HepG2 (cell line): ENCODE measurements at regions not wholly inside any gene's neighbourhood (a gene's known extent, or its start where the extent isn't known, plus 50 kb on each side); places are given as distances from the start of the nearest gene placed in this dataset.

Source experiments
- ATAC-seq: fragments of 200-7000 bp; cut with Tn5 transposase; 3 replicates; pipeline ENCODE4 v1.9.1; 2020; ENCODE audit warnings: mild to moderate bottlenecking, moderate library complexity
- BruUV-seq: library from RNA; stranded (reverse); fragments of 400-500 nt; replicated peaks from 2 replicates; lab custom pipeline; 2021; lab: Mats Ljungman, UMichigan
- CTCF ChIA-PET: fragments of 300-600 bp; formaldehyde crosslinking; extraction: SDS; loops from one replicate; lab custom pipeline; 2021; ENCODE audit warnings: low total read pairs, inconsistent platforms, low intra/inter-chr PET ratio; lab: Yijun Ruan, JAX
- POLR2A ChIA-PET: fragments of 350-600 bp; sonication (Branson Sonifier 250); formaldehyde crosslinking; loops from one replicate; lab custom pipeline; 2020; ENCODE audit warnings: antibody characterized with exemption, inconsistent platforms; lab: Yijun Ruan, JAX
- DNase-seq: peaks from one replicate; pipeline ENCODE4 v3.0.0-alpha.2; 2015; ENCODE audit warnings: low spot score
- FAIRE-seq: peaks from 3 replicates; lab custom pipeline; 2011; peaks lifted over from hg19 to GRCh38; lab: Jason Lieb, UNC
- H2AFZ ChIP-seq: one replicate; pipeline ENCODE4 v1.6.1; 2011; ENCODE audit warnings: low read length, inconsistent platforms
- H3K27ac ChIP-seq: fragments of 300-600 bp; 3 replicates; pipeline ENCODE4 v1.8.0; 2011; ENCODE audit warnings: mixed run types, mild to moderate bottlenecking, mixed read lengths, low read length, inconsistent platforms; ENCODE audit not compliant: insufficient read depth; ENCODE audit errors: extremely low read length
- H3K27me3 ChIP-seq, 2 experiments: fragments of 200-600 bp in 1 of 2; 2 replicates in 1 of 2; 3 replicates in 1 of 2; pipeline versions ENCODE4 v1.6.0 to v1.8.0; 2011; ENCODE audit warnings: low read length in 2 of 2, mild to moderate bottlenecking in 2 of 2, moderate library complexity in 2 of 2, inconsistent platforms in 1 of 2; ENCODE audit not compliant: insufficient read depth in 2 of 2, control insufficient read depth in 1 of 2
- H3K36me3 ChIP-seq, 2 experiments: fragments of 200-600 bp in 1 of 2; replicated peaks in 1 of 2; 2 replicates in 1 of 2; 3 replicates in 1 of 2; pipeline versions ENCODE4 v1.5.1 to v1.8.0; 2011; ENCODE audit warnings: low read length in 2 of 2, inconsistent platforms in 1 of 2; ENCODE audit not compliant: insufficient read depth in 2 of 2, control insufficient read depth in 1 of 2
- H3K4me1 ChIP-seq: 2 replicates; pipeline ENCODE4 v1.5.1; 2012; ENCODE audit warnings: low read length, inconsistent platforms; ENCODE audit not compliant: insufficient read depth
- H3K4me2 ChIP-seq: 2 replicates; pipeline ENCODE4 v1.6.0; 2011; ENCODE audit warnings: low read depth, low read length, inconsistent platforms
- H3K4me3 ChIP-seq, 3 experiments: fragments of 200-600 bp in 1 of 3; sonication (generic), shearing (Covaris generic) in 1 of 3; replicated peaks in 1 of 3; 2 replicates each; pipeline ENCODE4 v1.5.1; 2011 to 2016; ENCODE audit warnings: low read length in 3 of 3, inconsistent platforms in 2 of 3, low read depth in 2 of 3, mild to moderate bottlenecking in 2 of 3, control low read depth in 1 of 3, mixed read lengths in 1 of 3; ENCODE audit not compliant: insufficient read depth in 1 of 3
- H3K79me2 ChIP-seq: one replicate; pipeline ENCODE4 v1.6.1; 2011; ENCODE audit warnings: low read length, inconsistent platforms; ENCODE audit not compliant: insufficient read depth
- H3K9ac ChIP-seq: 2 replicates; pipeline ENCODE4 v1.6.0; 2011; ENCODE audit warnings: mild to moderate bottlenecking, low read depth, low read length, inconsistent platforms; ENCODE audit not compliant: insufficient read depth
- H3K9me3 ChIP-seq: 2 replicates; pipeline ENCODE4 v1.5.1; 2012; ENCODE audit warnings: mild to moderate bottlenecking, low read length
- H4K20me1 ChIP-seq: 2 replicates; pipeline ENCODE4 v1.6.0; 2011; ENCODE audit warnings: inconsistent platforms, mild to moderate bottlenecking, low read length, moderate library complexity; ENCODE audit not compliant: insufficient read depth
- SOX6 ChIP-seq, 2 experiments: fragments of 450-650 bp in 1 of 2; sonication (generic) in 1 of 2; formaldehyde crosslinking in 1 of 2; IDR thresholded peaks; 2 replicates each; pipeline versions ENCODE4 v1.4.0 to v1.6.1; 2017 to 2020; ENCODE audit warnings: antibody characterized with exemption in 1 of 2, mild to moderate bottlenecking in 1 of 2, missing genetic modification reagents in 1 of 2
- TMF1 ChIP-seq: sonication (generic); formaldehyde crosslinking; IDR thresholded peaks from 2 replicates; pipeline ENCODE4 v1.8.1; 2022; ENCODE audit warnings: low read depth, missing genetic modification reagents
- YY1 ChIP-seq: IDR thresholded peaks from 2 replicates; pipeline ENCODE4 v1.6.1; 2011; ENCODE audit warnings: low read length, low read depth, moderate library complexity, mild to moderate bottlenecking; ENCODE audit not compliant: insufficient read depth, insufficient replicate concordance
- ZFP91 ChIP-seq: sonication (generic); formaldehyde crosslinking; IDR thresholded peaks from 2 replicates; pipeline ENCODE4 v1.9.0; 2022; ENCODE audit warnings: missing genetic modification reagents, mild to moderate bottlenecking, borderline replicate concordance
- ZFX ChIP-seq: sonication (generic); formaldehyde crosslinking; IDR thresholded peaks from 2 replicates; pipeline ENCODE4 v1.4.0; 2020; ENCODE audit warnings: mild to moderate bottlenecking, low read depth, missing genetic modification reagents, moderate library complexity
- ZNF230 ChIP-seq: sonication (generic); formaldehyde crosslinking; IDR thresholded peaks from 2 replicates; pipeline ENCODE4 v1.4.0; 2020; ENCODE audit warnings: mild to moderate bottlenecking, missing genetic modification reagents
- ZNF891 ChIP-seq: sonication (generic); formaldehyde crosslinking; IDR thresholded peaks from 2 replicates; pipeline ENCODE4 v1.5.0; 2020; ENCODE audit warnings: mild to moderate bottlenecking, missing genetic modification reagents
- WGBS: methylation state at CpG from one replicate; pipeline ENCODE4 v1.1.6; 2017; ENCODE audit warnings: low lambda C conversion rate; 5-methylcytosine and 5-hydroxymethylcytosine counted together
- in situ Hi-C: cut with HindIII; loops from 2 replicates; pipeline ENCODE4 v1.10.0; 2017; ENCODE audit warnings: low pct_unique_long_range_greater_than_20kb; ENCODE audit not compliant: extremely low pct_ligation_motif_present
- intact Hi-C: fragments of 100-400 bp; cut with micrococcal nuclease; formaldehyde crosslinking; loops from one replicate; pipeline ENCODE4 v1.10.0; 2022; ENCODE audit not compliant: unreplicated experiment
- TF ChIP-seq, protein P1 (sequence below): sonication (generic); formaldehyde crosslinking; IDR thresholded peaks from 2 replicates; pipeline ENCODE4 v1.8.1; 2023; ENCODE audit warnings: mild to moderate bottlenecking, moderate library complexity, missing genetic modification reagents
- TF ChIP-seq, protein P2 (sequence below): sonication (generic); formaldehyde crosslinking; IDR thresholded peaks from 2 replicates; pipeline ENCODE4 v1.5.1; 2020; ENCODE audit warnings: mild to moderate bottlenecking, missing genetic modification reagents, moderate library complexity

DNA sequence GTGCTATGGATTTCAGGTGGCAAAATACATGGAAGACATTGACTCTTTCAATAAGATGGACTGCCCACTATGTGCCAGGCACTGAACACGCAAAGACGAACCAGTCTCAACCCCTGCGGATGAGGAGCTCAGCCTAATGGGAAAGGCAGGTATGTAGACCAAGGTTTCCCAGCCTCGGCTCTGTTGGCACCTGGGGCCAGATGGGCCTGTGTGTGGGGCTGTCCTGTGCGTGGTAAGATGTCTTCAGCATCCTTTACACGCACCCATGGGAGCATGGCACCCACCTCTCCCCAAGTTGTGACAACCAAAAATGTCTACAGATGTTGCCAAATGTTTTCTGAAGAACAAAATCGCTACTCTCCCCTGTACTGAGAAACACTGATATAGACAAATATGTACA, 82.6 kb upstream of the FOXQ1 start:
- H3K9me3 ChIP-seq, result no peaks in the 10 kb centered on the region
- in situ Hi-C loops (loop anchor here (5.0 kb wide), 1 partner anchor 33 kb away; no protein-coding TSS in a partner anchor), intact Hi-C loops (no loop called here)
- H3K4me3 ChIP-seq, result peak overlapping the region in 1 of 3 experiments; percentile 68; a peak in 1 of 6 replicates
- H4K20me1 ChIP-seq, result no peaks in the 10 kb centered on the region
- DNase-seq (no peak), ATAC-seq (no peak), FAIRE-seq (no peak)
- H3K27me3 ChIP-seq, result no peaks in the 10 kb centered on the region; a peak in 1 of 5 replicates
- POLR2A ChIA-PET, result interaction anchor here (1.1 to 10.5 kb wide), 13 partner anchors 14 to 328 kb away, joined by 3 to 431 read pairs (median 23); partner anchors contain the start of gene FOXQ1
- peaks cover 0 to 2% of the 10 kb centered on the region in 2 experiments; a peak in 2 of 5 replicates for H3K36me3 ChIP-seq
- 92% methylated on average over 7 of the region's 7 CpGs for WGBS
- TF ChIP-seq ZNF891 (CRISPR knock-in tag) (0 out of 2 replicates have a peak, but pooled peaks have one; percentile 33), TMF1 (0 out of 2 replicates have a peak, but pooled peaks have one; percentile 1), ZNF230 (CRISPR knock-in tag) (no peak), YY1 (peak; percentile 7), ZFX (CRISPR knock-in tag) (0 out of 2 replicates have a peak, but pooled peaks have one; percentile 20), SOX6 (IDR thresholded peaks at IDR 0.05) (no peak), SOX6 (CRISPR knock-in tag; IDR thresholded peaks at IDR 0.05) (no peak), ZFP91 (0 out of 2 replicates have a peak, but pooled peaks have one; percentile 32)
- TF ChIP-seq, protein P1, sequence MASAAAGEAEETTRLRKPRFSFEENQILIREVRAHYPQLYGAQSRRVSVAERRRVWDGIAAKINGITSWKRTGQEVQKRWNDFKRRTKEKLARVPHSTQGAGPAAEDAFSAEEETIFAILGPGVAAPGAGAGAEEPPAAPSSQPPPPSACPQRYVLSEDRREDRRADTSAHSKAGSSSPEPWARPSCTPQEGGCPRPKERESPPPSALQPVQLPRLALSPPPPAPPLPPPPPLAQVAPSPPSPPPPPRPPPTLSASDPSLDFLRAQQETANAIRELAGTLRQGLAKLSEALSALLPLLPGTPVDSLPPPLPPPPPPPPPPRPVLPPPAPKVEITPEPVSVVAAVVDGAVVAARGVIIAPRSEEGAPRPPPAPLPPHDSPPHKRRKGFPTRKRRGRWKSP (CRISPR knock-in tag), result peak; percentile 22; the same call in 1 of the 2 replicates
- TF ChIP-seq, protein P2, sequence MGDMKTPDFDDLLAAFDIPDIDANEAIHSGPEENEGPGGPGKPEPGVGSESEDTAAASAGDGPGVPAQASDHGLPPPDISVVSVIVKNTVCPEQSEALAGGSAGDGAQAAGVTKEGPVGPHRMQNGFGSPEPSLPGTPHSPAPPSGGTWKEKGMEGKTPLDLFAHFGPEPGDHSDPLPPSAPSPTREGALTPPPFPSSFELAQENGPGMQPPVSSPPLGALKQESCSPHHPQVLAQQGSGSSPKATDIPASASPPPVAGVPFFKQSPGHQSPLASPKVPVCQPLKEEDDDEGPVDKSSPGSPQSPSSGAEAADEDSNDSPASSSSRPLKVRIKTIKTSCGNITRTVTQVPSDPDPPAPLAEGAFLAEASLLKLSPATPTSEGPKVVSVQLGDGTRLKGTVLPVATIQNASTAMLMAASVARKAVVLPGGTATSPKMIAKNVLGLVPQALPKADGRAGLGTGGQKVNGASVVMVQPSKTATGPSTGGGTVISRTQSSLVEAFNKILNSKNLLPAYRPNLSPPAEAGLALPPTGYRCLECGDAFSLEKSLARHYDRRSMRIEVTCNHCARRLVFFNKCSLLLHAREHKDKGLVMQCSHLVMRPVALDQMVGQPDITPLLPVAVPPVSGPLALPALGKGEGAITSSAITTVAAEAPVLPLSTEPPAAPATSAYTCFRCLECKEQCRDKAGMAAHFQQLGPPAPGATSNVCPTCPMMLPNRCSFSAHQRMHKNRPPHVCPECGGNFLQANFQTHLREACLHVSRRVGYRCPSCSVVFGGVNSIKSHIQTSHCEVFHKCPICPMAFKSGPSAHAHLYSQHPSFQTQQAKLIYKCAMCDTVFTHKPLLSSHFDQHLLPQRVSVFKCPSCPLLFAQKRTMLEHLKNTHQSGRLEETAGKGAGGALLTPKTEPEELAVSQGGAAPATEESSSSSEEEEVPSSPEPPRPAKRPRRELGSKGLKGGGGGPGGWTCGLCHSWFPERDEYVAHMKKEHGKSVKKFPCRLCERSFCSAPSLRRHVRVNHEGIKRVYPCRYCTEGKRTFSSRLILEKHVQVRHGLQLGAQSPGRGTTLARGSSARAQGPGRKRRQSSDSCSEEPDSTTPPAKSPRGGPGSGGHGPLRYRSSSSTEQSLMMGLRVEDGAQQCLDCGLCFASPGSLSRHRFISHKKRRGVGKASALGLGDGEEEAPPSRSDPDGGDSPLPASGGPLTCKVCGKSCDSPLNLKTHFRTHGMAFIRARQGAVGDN (CRISPR knock-in tag), result peak; percentile 56
- peak overlapping the region; percentile 83 for H3K9ac ChIP-seq
- peaks cover 86% of the 10 kb centered on the region for H3K4me1 ChIP-seq
- no TSS peak for BruUV-seq
- peaks cover 34% of the 10 kb centered on the region for H3K79me2 ChIP-seq
- H2AFZ ChIP-seq, result no peak overlapping the region
- H3K4me2 ChIP-seq, result peak overlapping the region; percentile 94
- H3K27ac ChIP-seq, result peak overlapping the region; percentile 96
- CTCF ChIA-PET, result interaction anchor here (1.1 kb wide), 1 partner anchor 85 kb away, joined by 3 read pairs; no protein-coding TSS in a partner anchor
